ENCODE measurements at regions not wholly inside any gene's neighbourhood (a gene's known extent, or its start where the extent isn't known, plus 50 kb on each side); places are given as distances from the start of the nearest gene placed in this dataset.
A peak's percentile ranks its signal among the peaks of the same experiment; 100 is the strongest.
"Not testable (repeated sequence)": the region's sequence is repeated elsewhere in the genome, so short reads cannot be mapped to it uniquely, and the experiment has no call there.

GRCh38 chr9:63289971-63290370, 1995.0 kb downstream of the FOXD4L5 start:
- H3K9me3 Mint-ChIP-seq; H3K4me3 ChIP-seq (replicated peaks in 1 of 3; ENCODE audit: low read depth in 2 of 3, low read length in 3 of 3); H3K9me3 ChIP-seq (replicated peaks in 1 of 2; ENCODE audit: control insufficient read depth in 1 of 2, insufficient read depth in 1 of 2, low read length in 2 of 2); H3K4me2 ChIP-seq (replicated peaks; ENCODE audit: extremely low read depth, low read length, poor library complexity, severe bottlenecking); H3K36me3 ChIP-seq (replicated peaks in 1 of 2; ENCODE audit: control insufficient read depth in 1 of 2, insufficient read depth in 2 of 2, low read length in 2 of 2); H4K20me1 ChIP-seq (ENCODE audit: insufficient read depth, low read length); intact Hi-C loops (cut with micrococcal nuclease); H3K79me2 ChIP-seq (ENCODE audit: insufficient read depth, low read length); H3K4me1 Mint-ChIP-seq; H3K27me3 Mint-ChIP-seq (ENCODE audit: low read depth in 3 of 3); H3K4me3 Mint-ChIP-seq; H2AFZ ChIP-seq (ENCODE audit: insufficient read depth, low read depth, low read length, poor library complexity, severe bottlenecking); H3K27me3 ChIP-seq (ENCODE audit: control insufficient read depth in 2 of 2, insufficient read depth in 2 of 2, low read length in 2 of 2); H3K9ac ChIP-seq (ENCODE audit: insufficient read depth, low read length, poor library complexity, severe bottlenecking); H3K27ac ChIP-seq (ENCODE audit: low read depth in 1 of 2, low read length in 2 of 2); H3K4me1 ChIP-seq (ENCODE audit: control insufficient read depth in 1 of 2, insufficient read depth in 2 of 2, low read length in 2 of 2); H3K27ac Mint-ChIP-seq; H3K36me3 Mint-ChIP-seq: not testable (repeated sequence)
- no CpG with 5 or more reads among the region's 1 CpG for WGBS (ENCODE audit: insufficient coverage)
- DNase-seq: peak in 1 of 3 donors; percentile 0
